B cell (primary cell): ENCODE measurements at regions not wholly inside any gene's neighbourhood (a gene's known extent, or its start where the extent isn't known, plus 50 kb on each side); places are given as distances from the start of the nearest gene placed in this dataset.

Experiments
- ATAC-seq: fragments of 200-7000 bp; cut with Tn5 transposase; one replicate; pipeline ENCODE4 v1.10.0; 2021; ENCODE audit warnings: low read depth, mild to moderate bottlenecking, moderate number of reproducible peaks, moderate library complexity
- CTCF ChIA-PET: fragments of 350-600 bp; sonication (Branson Sonifier 250); formaldehyde crosslinking; loops from one replicate; lab custom pipeline; 2021; ENCODE audit warnings: antibody characterized with exemption, inconsistent platforms; lab: Charles Lee
- POLR2A ChIA-PET: fragments of 350-600 bp; sonication (Branson Sonifier 250); formaldehyde crosslinking; loops from one replicate; lab custom pipeline; 2021; ENCODE audit warnings: antibody characterized with exemption; lab: Charles Lee
- DNase-seq: peaks from one replicate; pipeline ENCODE4 v3.0.0; 2013
- H2AFZ ChIP-seq: 2 replicates; pipeline ENCODE4 v1.6.1; 2012; ENCODE audit warnings: mild to moderate bottlenecking, low read depth, low read length; ENCODE audit not compliant: insufficient read depth, poor library complexity, severe bottlenecking
- H3K27ac ChIP-seq, 2 donors: 1 replicate in 1 of 2; 2 replicates in 1 of 2; pipeline ENCODE4 v1.5.1; 2012 to 2013; ENCODE audit warnings: low read length in 2 of 2, mild to moderate bottlenecking in 2 of 2, moderate library complexity in 1 of 2
- H3K27me3 ChIP-seq, 4 experiments: fragments of 200-600 bp in 1 of 4; sonication (generic) in 1 of 4; replicated peaks in 1 of 4; 1 replicate in 2 of 4; 2 replicates in 2 of 4; pipeline versions ENCODE4 v1.6.1 to v1.7.0; 2013 to 2016; ENCODE audit warnings: low read length in 3 of 4, mild to moderate bottlenecking in 2 of 4, mixed read lengths in 1 of 4, moderate library complexity in 1 of 4; ENCODE audit not compliant: insufficient read depth in 4 of 4, control insufficient read depth in 3 of 4; ENCODE audit errors: control extremely low read depth in 1 of 4
- H3K36me3 ChIP-seq, 2 experiments: replicated peaks in 1 of 2; 1 replicate in 1 of 2; 2 replicates in 1 of 2; pipeline versions ENCODE4 v1.6.1 to v1.7.1; 2013; ENCODE audit warnings: low read length in 1 of 2; ENCODE audit not compliant: insufficient read depth in 2 of 2, control insufficient read depth in 1 of 2; ENCODE audit errors: control extremely low read depth in 1 of 2, extremely low read depth in 1 of 2
- H3K4me1 ChIP-seq, 2 donors: fragments of 200-600 bp in 1 of 2; sonication (generic) in 1 of 2; 1 replicate in 1 of 2; 2 replicates in 1 of 2; pipeline versions ENCODE4 v1.5.1 to v1.6.1; 2013 to 2017; ENCODE audit warnings: low read length in 2 of 2; ENCODE audit not compliant: control insufficient read depth in 2 of 2, insufficient read depth in 2 of 2
- H3K4me2 ChIP-seq: replicated peaks from 2 replicates; pipeline ENCODE3; 2012; ENCODE audit warnings: mild to moderate bottlenecking, low read depth, low read length; ENCODE audit not compliant: poor library complexity, severe bottlenecking
- H3K4me3 ChIP-seq, 5 experiments: fragments of 200-600 bp in 1 of 5; sonication (generic) in 1 of 5; 1 replicate in 3 of 5; 2 replicates in 2 of 5; pipeline versions ENCODE4 v1.5.1 to v1.7.0; 2011 to 2016; ENCODE audit warnings: low read length in 4 of 5, mild to moderate bottlenecking in 4 of 5, low read depth in 2 of 5, control low read depth in 1 of 5, moderate library complexity in 1 of 5; ENCODE audit not compliant: insufficient read depth in 1 of 5; ENCODE audit errors: control extremely low read depth in 1 of 5, extremely low read depth in 1 of 5
- H3K79me2 ChIP-seq: fragments of 200-600 bp; sonication (generic); one replicate; pipeline ENCODE4 v1.6.0; 2016; ENCODE audit warnings: low read length; ENCODE audit not compliant: control insufficient read depth, insufficient read depth
- H3K9ac ChIP-seq: fragments of 200-600 bp; sonication (generic); 2 replicates; pipeline ENCODE4 v1.6.1; 2017; ENCODE audit warnings: mild to moderate bottlenecking, low read length, moderate library complexity
- H3K9me3 ChIP-seq, 3 donors: one replicate each; pipeline versions ENCODE4 v1.6.1 to v1.7.1; 2013; ENCODE audit warnings: low read length in 2 of 3; ENCODE audit not compliant: control insufficient read depth in 2 of 3, insufficient read depth in 1 of 3; ENCODE audit errors: control extremely low read depth in 1 of 3
- H4K20me1 ChIP-seq: 2 replicates; pipeline ENCODE4 v1.6.0; 2012; ENCODE audit warnings: mild to moderate bottlenecking, low read length; ENCODE audit not compliant: insufficient read depth, control insufficient read depth, poor library complexity, severe bottlenecking
- H3K27ac Mint-ChIP-seq: one replicate; pipeline ENCODE4 v1.8.0; 2021; ENCODE audit warnings: mixed read lengths
- H3K27me3 Mint-ChIP-seq: one replicate; pipeline ENCODE4 v1.8.0; 2021; ENCODE audit warnings: mixed read lengths
- H3K4me1 Mint-ChIP-seq: one replicate; pipeline ENCODE4 v1.8.0; 2021; ENCODE audit warnings: mixed read lengths
- H3K4me3 Mint-ChIP-seq: one replicate; pipeline ENCODE4 v1.8.0; 2021; ENCODE audit warnings: mixed read lengths
- H3K9me3 Mint-ChIP-seq: one replicate; pipeline ENCODE4 v1.8.0; 2022; ENCODE audit warnings: mixed read lengths; ENCODE audit not compliant: insufficient read depth
- CTCF ChIP-seq: fragments of 200-600 bp; IDR thresholded peaks from one replicate; pipeline ENCODE4 v1.8.0; 2022; ENCODE audit warnings: antibody characterized with exemption, mild to moderate bottlenecking
- EZH2 ChIP-seq: IDR thresholded peaks from 2 replicates; pipeline ENCODE4 v1.6.1; 2012; ENCODE audit warnings: borderline replicate concordance, low read depth, mild to moderate bottlenecking, moderate library complexity, low read length; ENCODE audit not compliant: insufficient read depth, poor library complexity, severe bottlenecking
- WGBS: methylation state at CpG from one replicate; pipeline ENCODE4 v1.1.5; 2013; ENCODE audit warnings: missing lambda C conversion rate; ENCODE audit not compliant: insufficient coverage; 5-methylcytosine and 5-hydroxymethylcytosine counted together
- intact Hi-C: fragments of 100-400 bp; cut with micrococcal nuclease; formaldehyde crosslinking; loops from one replicate; pipeline ENCODE4 v1.10.0; 2022

GRCh38 chr2:15719566-15720313 is 128.1 kb downstream of the DDX1 start:
- H3K9me3 ChIP-seq, result peaks cover 0 to 3% (median 0%) of the 10 kb centered on the region in 3 donors
- H4K20me1 ChIP-seq, result no peaks in the 10 kb centered on the region
- H2AFZ ChIP-seq, result no peak overlapping the region
- DNase-seq (no peak), ATAC-seq (no peak)
- H3K4me3 ChIP-seq, result no peak overlapping the region
- Mint-ChIP-seq H3K4me3 (no peak overlapping the region), H3K27ac (no peak overlapping the region), H3K9me3 (no peaks in the 10 kb centered on the region), H3K4me1 (no peaks in the 10 kb centered on the region), H3K27me3 (peaks cover 14% of the 10 kb centered on the region)
- no peaks in the 10 kb centered on the region for H3K36me3 ChIP-seq
- intact Hi-C loops, result no loop called here
- no peaks in the 10 kb centered on the region for H3K4me1 ChIP-seq
- TF ChIP-seq EZH2, result no peak
- peaks cover 0 to 1% (median 0%) of the 10 kb centered on the region in 4 experiments for H3K27me3 ChIP-seq
- no peak overlapping the region for H3K9ac ChIP-seq
- H3K27ac ChIP-seq, result no peak overlapping the region
- WGBS, result 80% methylated on average over 7 of the region's 8 CpGs
- CTCF ChIA-PET, result no interaction called here
- no peak overlapping the region for H3K4me2 ChIP-seq
- POLR2A ChIA-PET, result no interaction called here
- no peaks in the 10 kb centered on the region for H3K79me2 ChIP-seq

GRCh38 chr2:15720561-15721307 is 129.1 kb downstream of the DDX1 start:
- H3K27me3 Mint-ChIP-seq, result peaks cover 12% of the 10 kb centered on the region
- H3K4me1 ChIP-seq, result no peaks in the 10 kb centered on the region
- no peak overlapping the region for H3K4me2 ChIP-seq
- ATAC-seq (no peak), DNase-seq (no peak)
- no peak overlapping the region for H3K27ac ChIP-seq
- H3K36me3 ChIP-seq, result no peaks in the 10 kb centered on the region
- no peak overlapping the region for H2AFZ ChIP-seq
- H3K4me1 Mint-ChIP-seq, result no peaks in the 10 kb centered on the region
- intact Hi-C loops, result no loop called here
- 100% methylated on average over 1 of the region's 9 CpGs for WGBS
- H3K4me3 Mint-ChIP-seq, result no peak overlapping the region
- ChIA-PET CTCF (no interaction called here), POLR2A (no interaction called here)
- H3K9me3 ChIP-seq, result no peaks in the 10 kb centered on the region
- no peaks in the 10 kb centered on the region for H3K79me2 ChIP-seq
- H3K27ac Mint-ChIP-seq, result no peak overlapping the region
- H4K20me1 ChIP-seq, result no peaks in the 10 kb centered on the region
- no peaks in the 10 kb centered on the region for H3K9me3 Mint-ChIP-seq
- H3K4me3 ChIP-seq, result no peak overlapping the region
- H3K9ac ChIP-seq, result no peak overlapping the region
- TF ChIP-seq EZH2 (no peak), CTCF (no peak)
- H3K27me3 ChIP-seq, result peaks cover 0 to 5% (median 1%) of the 10 kb centered on the region in 4 experiments
